ENCODE measurements at regions not wholly inside any gene's neighbourhood (a gene's known extent, or its start where the extent isn't known, plus 50 kb on each side); places are given as distances from the start of the nearest gene placed in this dataset.

- no peak for TF ChIP-seq CTCF (conservative IDR thresholded peaks at IDR 0.05)
- TF ChIP-seq EZH2 (IDR thresholded peaks at IDR 0.05; ENCODE audit: low read depth) = no peak
Observed at GRCh38 chr2:217362710-217363109, 502.8 kb upstream of the TNP1 start.

Data from PC-9 (cell line).